MCF 10A (cell line): ENCODE measurements at regions not wholly inside any gene's neighbourhood (a gene's known extent, or its start where the extent isn't known, plus 50 kb on each side); places are given as distances from the start of the nearest gene placed in this dataset.
A peak's percentile ranks its signal among the peaks of the same experiment; 100 is the strongest.

Source experiments
- BruUV-seq: library from RNA; stranded (reverse); fragments of 400-500 nt; replicated peaks from 2 replicates; lab custom pipeline; 2021; lab: Mats Ljungman, UMichigan
- CTCF ChIA-PET: fragments of 300-600 bp; sonication (Branson Sonifier 250); formaldehyde crosslinking; extraction: SDS; loops from one replicate; lab custom pipeline; 2021; ENCODE audit warnings: antibody characterized with exemption, inconsistent platforms; lab: Yijun Ruan, JAX
- POLR2A ChIA-PET: fragments of 300-600, 350-650 bp; sonication (Branson Sonifier 250); formaldehyde crosslinking; extraction: SDS; loops from one replicate; lab custom pipeline; 2020; ENCODE audit warnings: antibody characterized with exemption, inconsistent platforms; lab: Yijun Ruan, JAX
- DNase-seq: peaks from one replicate; pipeline ENCODE4 v3.0.0-alpha.2; 2018; ENCODE audit not compliant: unreplicated experiment
- H3K27ac Mint-ChIP-seq: one replicate; pipeline ENCODE4 v1.8.0; 2022; ENCODE audit warnings: mild to moderate bottlenecking, low read depth, mixed read lengths; ENCODE audit not compliant: unreplicated experiment
- H3K27me3 Mint-ChIP-seq: one replicate; pipeline ENCODE4 v1.8.0; 2022; ENCODE audit warnings: mixed read lengths; ENCODE audit not compliant: insufficient read depth, unreplicated experiment
- H3K36me3 Mint-ChIP-seq: one replicate; pipeline ENCODE4 v1.8.0; 2022; ENCODE audit warnings: mild to moderate bottlenecking, moderate library complexity, mixed read lengths; ENCODE audit not compliant: insufficient read depth, unreplicated experiment
- H3K4me1 Mint-ChIP-seq: one replicate; pipeline ENCODE4 v1.8.0; 2022; ENCODE audit warnings: mixed read lengths; ENCODE audit not compliant: insufficient read depth, unreplicated experiment
- H3K4me3 Mint-ChIP-seq: one replicate; pipeline ENCODE4 v1.8.0; 2022; ENCODE audit warnings: mild to moderate bottlenecking, moderate library complexity, mixed read lengths; ENCODE audit not compliant: unreplicated experiment
- H3K9me3 Mint-ChIP-seq: one replicate; pipeline ENCODE4 v1.8.0; 2022; ENCODE audit warnings: mixed read lengths; ENCODE audit not compliant: unreplicated experiment
- CTCF ChIP-seq: fragments of 200-600 bp; IDR thresholded peaks from one replicate; pipeline ENCODE4 v1.8.0; 2022; ENCODE audit warnings: antibody characterized with exemption, mild to moderate bottlenecking; ENCODE audit not compliant: unreplicated experiment
- intact Hi-C: fragments of 100-400 bp; cut with micrococcal nuclease; formaldehyde crosslinking; loops from 2 replicates; pipeline ENCODE4 v1.14.1; 2022

- no peaks in the 10 kb centered on the region for H3K9me3 Mint-ChIP-seq
- CTCF ChIA-PET, result interaction anchor here (0.6 to 2.3 kb wide), 4 partner anchors 14 to 432 kb away, joined by 3 to 6 read pairs (median 4); no protein-coding TSS in a partner anchor
- H3K27me3 Mint-ChIP-seq, result no peaks in the 10 kb centered on the region
- peaks cover 11% of the 10 kb centered on the region for H3K4me1 Mint-ChIP-seq
- no peak overlapping the region for H3K27ac Mint-ChIP-seq
- BruUV-seq, result no TSS peak
- POLR2A ChIA-PET, result interaction anchor here (0.6 to 0.9 kb wide), 2 partner anchors 13 to 30 kb away, joined by 3 read pairs; no protein-coding TSS in a partner anchor
- no peak overlapping the region for H3K4me3 Mint-ChIP-seq
- TF ChIP-seq CTCF, result no peak
- H3K36me3 Mint-ChIP-seq, result no peaks in the 10 kb centered on the region
- intact Hi-C loops, result no loop called here
- DNase-seq, result no peak
Observed at GRCh38 chr1:172882791-172883386, 167.9 kb downstream of the TNFSF18 start.

DNA sequence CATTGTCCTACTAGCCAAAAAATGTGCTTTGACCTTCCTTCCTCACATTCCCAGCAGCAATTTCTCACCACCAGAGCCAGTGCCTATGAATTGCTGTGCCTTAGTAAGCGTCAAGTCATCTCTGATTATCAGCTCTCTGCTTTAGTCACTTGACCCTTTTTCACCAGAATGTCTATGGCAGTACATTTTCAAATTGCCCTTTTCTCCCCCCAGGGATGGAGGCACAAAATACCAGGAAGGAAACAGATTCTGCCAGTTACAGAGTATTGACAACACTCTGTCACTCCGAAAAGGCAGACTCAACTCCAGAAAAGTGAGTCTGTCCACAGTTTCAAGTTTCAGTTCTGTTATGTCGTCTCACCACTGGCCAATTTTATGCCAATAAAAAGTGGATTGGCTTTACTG is 167.4 kb downstream of the TNFSF18 start:
- intact Hi-C loops, result no loop called here
- Mint-ChIP-seq H3K4me3 (no peak overlapping the region), H3K27ac (no peak overlapping the region), H3K36me3 (no peaks in the 10 kb centered on the region), H3K27me3 (no peaks in the 10 kb centered on the region), H3K4me1 (peaks cover 11% of the 10 kb centered on the region), H3K9me3 (no peaks in the 10 kb centered on the region)
- ChIA-PET POLR2A (interaction anchor here (0.6 to 0.9 kb wide), 2 partner anchors 13 to 29 kb away, joined by 3 read pairs; no protein-coding TSS in a partner anchor), CTCF (interaction anchor here (0.6 to 2.3 kb wide), 4 partner anchors 13 to 433 kb away, joined by 3 to 6 read pairs (median 4); no protein-coding TSS in a partner anchor)
- no peak for TF ChIP-seq CTCF
- BruUV-seq, result no TSS peak
- DNase-seq, result no peak

GRCh38 chr1:172883844-172884243 is 166.9 kb downstream of the TNFSF18 start:
- no peak for TF ChIP-seq CTCF
- ChIA-PET POLR2A (no interaction called here), CTCF (interaction anchor here (0.6 to 2.3 kb wide), 5 partner anchors 10 to 433 kb away, joined by 3 to 6 read pairs (median 3); no protein-coding TSS in a partner anchor)
- Mint-ChIP-seq H3K4me3 (no peak overlapping the region), H3K4me1 (peaks cover 11% of the 10 kb centered on the region), H3K27me3 (no peaks in the 10 kb centered on the region), H3K9me3 (no peaks in the 10 kb centered on the region), H3K27ac (no peak overlapping the region), H3K36me3 (no peaks in the 10 kb centered on the region)
- BruUV-seq, result no TSS peak
- intact Hi-C loops, result no loop called here
- DNase-seq, result no peak

GRCh38 chr1:172885411-172885810 is 165.3 kb downstream of the TNFSF18 start:
- no peak overlapping the region for H3K27ac Mint-ChIP-seq
- H3K4me3 Mint-ChIP-seq, result no peak overlapping the region
- H3K4me1 Mint-ChIP-seq, result peaks cover 11% of the 10 kb centered on the region
- POLR2A ChIA-PET, result interaction anchor here (0.6 to 1.2 kb wide), 4 partner anchors 20 to 237 kb away, joined by 3 to 6 read pairs (median 4); no protein-coding TSS in a partner anchor
- CTCF ChIA-PET, result interaction anchor here (0.5 to 1.7 kb wide), 5 partner anchors 11 to 445 kb away, joined by 3 to 4 read pairs (median 4); no protein-coding TSS in a partner anchor
- intact Hi-C loops, result no loop called here
- no peak for TF ChIP-seq CTCF
- no peaks in the 10 kb centered on the region for H3K27me3 Mint-ChIP-seq
- no TSS peak for BruUV-seq
- H3K9me3 Mint-ChIP-seq, result peaks cover 5% of the 10 kb centered on the region
- no peaks in the 10 kb centered on the region for H3K36me3 Mint-ChIP-seq
- DNase-seq, result peak; percentile 37
